Epithelial cell of esophagus (primary cell): ENCODE measurements at regions not wholly inside any gene's neighbourhood (a gene's known extent, or its start where the extent isn't known, plus 50 kb on each side); places are given as distances from the start of the nearest gene placed in this dataset.
A peak's percentile ranks its signal among the peaks of the same experiment; 100 is the strongest.

ENCODE experiments used
- DNase-seq: peaks from one replicate; pipeline ENCODE4 v3.0.0; 2010; ENCODE audit warnings: low read depth
- H3K4me3 ChIP-seq: 2 replicates; pipeline ENCODE4 v1.5.1; 2011; ENCODE audit warnings: mild to moderate bottlenecking, low read length, control low read depth
- CTCF ChIP-seq: IDR thresholded peaks from 2 replicates; pipeline ENCODE4 v1.5.1; 2011; ENCODE audit warnings: low read depth, mild to moderate bottlenecking, low read length, control low read depth, inconsistent platforms; ENCODE audit not compliant: insufficient read depth; ENCODE audit errors: missing control alignments

GRCh38 chr2:9106338-9107167 is 100.1 kb upstream of the ASAP2 start:
- DNase-seq, result no peak
- H3K4me3 ChIP-seq, result no peak overlapping the region
- TF ChIP-seq CTCF, result no peak

GRCh38 chr2:9105601-9106337 is 100.8 kb upstream of the ASAP2 start:
- no peak for DNase-seq
- no peak for TF ChIP-seq CTCF
- H3K4me3 ChIP-seq, result no peak overlapping the region

GRCh38 chr2:9103663-9104277 is 100.3 kb upstream of the MBOAT2 start:
- no peak for TF ChIP-seq CTCF
- no peak overlapping the region for H3K4me3 ChIP-seq

GRCh38 chr2:9102861-9103662 is 99.6 kb upstream of the MBOAT2 start:
- TF ChIP-seq CTCF, result no peak
- no peak overlapping the region for H3K4me3 ChIP-seq
- DNase-seq, result peak; percentile 76

More at GRCh38 chr2:9103663-9104277, 100.3 kb upstream of the MBOAT2 start:
- peak; percentile 82 for DNase-seq

- DNase-seq, result no peak
- no peak overlapping the region for H3K4me3 ChIP-seq
- no peak for TF ChIP-seq CTCF
Observed at GRCh38 chr2:9101763-9102425, 98.4 kb upstream of the MBOAT2 start.
